ENCODE measurements at regions not wholly inside any gene's neighbourhood (a gene's known extent, or its start where the extent isn't known, plus 50 kb on each side); places are given as distances from the start of the nearest gene placed in this dataset.
"Not testable (repeated sequence)": the region's sequence is repeated elsewhere in the genome, so short reads cannot be mapped to it uniquely, and the experiment has no call there.

DNA sequence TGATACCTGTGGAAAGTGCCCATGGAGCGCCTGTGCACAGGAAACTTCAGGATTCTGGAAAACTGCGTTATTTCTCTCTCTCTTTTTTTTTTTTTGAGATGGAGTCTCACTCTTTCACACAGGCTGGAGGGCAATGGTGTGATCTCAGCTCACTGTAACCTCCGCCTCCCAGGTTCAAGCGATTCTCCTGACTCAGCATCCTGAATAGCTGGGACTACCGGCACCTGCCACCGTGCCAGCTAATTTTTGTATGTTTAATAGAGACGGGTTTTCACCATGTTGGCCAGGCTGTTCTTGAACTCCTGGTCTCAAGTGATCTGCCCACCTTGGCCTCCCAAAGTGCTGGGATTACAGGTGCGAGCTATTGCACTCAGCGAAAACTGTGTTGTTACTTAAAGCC, 68.9 kb upstream of the PODXL start:
- TF ChIP-seq CTCF (conservative IDR thresholded peaks at IDR 0.05; ENCODE audit: low read length); EZH2phosphoT487 (IDR thresholded peaks at IDR 0.05; ENCODE audit: borderline replicate concordance): not testable (repeated sequence)
